H1 (cell line): ENCODE measurements at regions not wholly inside any gene's neighbourhood (a gene's known extent, or its start where the extent isn't known, plus 50 kb on each side); places are given as distances from the start of the nearest gene placed in this dataset.

Experiments used
- CTCF ChIA-PET: fragments of 300-600 bp; sonication (Branson Sonifier 250); formaldehyde crosslinking; loops from one replicate; lab custom pipeline; 2021; ENCODE audit not compliant: partially characterized antibody; lab: Charles Lee
- POLR2A ChIA-PET: fragments of 300-600 bp; sonication (Branson Sonifier 250); formaldehyde crosslinking; loops from one replicate; lab custom pipeline; 2021; ENCODE audit warnings: inconsistent platforms; ENCODE audit not compliant: partially characterized antibody; lab: Charles Lee
- DNase-seq, 2 experiments: peaks; one replicate each; pipeline versions ENCODE4 v3.0.0 to v3.0.0-alpha.2; 2010 to 2022; ENCODE audit warnings: low spot score in 2 of 2, low read depth in 1 of 2, mixed read lengths in 1 of 2
- FAIRE-seq: peaks from 2 replicates; lab custom pipeline; 2011; peaks lifted over from hg19 to GRCh38; lab: Jason Lieb, UNC
- H2AFZ ChIP-seq: 2 replicates; pipeline ENCODE4 v1.8.1; 2012; ENCODE audit warnings: low read length, inconsistent platforms
- H2AK5ac ChIP-seq: 2 replicates; pipeline ENCODE4 v1.6.1; 2013; ENCODE audit warnings: low read depth, low read length
- H2BK120ac ChIP-seq: replicated peaks from 2 replicates; pipeline ENCODE3; 2013; ENCODE audit warnings: low read depth, low read length, inconsistent platforms
- H2BK12ac ChIP-seq: 2 replicates; pipeline ENCODE4 v1.6.1; 2013; ENCODE audit warnings: low read depth, low read length
- H2BK15ac ChIP-seq: 2 replicates; pipeline ENCODE4 v1.6.1; 2013; ENCODE audit warnings: low read length
- H2BK20ac ChIP-seq: 2 replicates; pipeline ENCODE4 v1.6.1; 2013; ENCODE audit warnings: low read length
- H2BK5ac ChIP-seq: 2 replicates; pipeline ENCODE4 v1.6.1; 2013; ENCODE audit warnings: low read depth, low read length
- H3K14ac ChIP-seq: 2 replicates; pipeline ENCODE4 v1.6.1; 2013; ENCODE audit warnings: inconsistent platforms; ENCODE audit not compliant: insufficient read length
- H3K18ac ChIP-seq: 2 replicates; pipeline ENCODE4 v1.6.1; 2013; ENCODE audit warnings: low read length; ENCODE audit errors: extremely low read depth
- H3K23ac ChIP-seq: 2 replicates; pipeline ENCODE4 v1.6.1; 2013; ENCODE audit warnings: inconsistent platforms; ENCODE audit not compliant: insufficient read length
- H3K23me2 ChIP-seq: 2 replicates; pipeline ENCODE4 v1.6.1; 2013; ENCODE audit warnings: low read depth, low read length
- H3K27ac ChIP-seq: 2 replicates; pipeline ENCODE4 v1.6.1; 2011; ENCODE audit warnings: low read depth, low read length, inconsistent platforms
- H3K27me3 ChIP-seq, 4 experiments: replicated peaks in 1 of 4; 1 replicate in 1 of 4; 2 replicates in 3 of 4; pipeline versions ENCODE4 v1.6.1 to v1.8.1; 2011 to 2013; ENCODE audit warnings: low read length in 3 of 4, mild to moderate bottlenecking in 3 of 4, inconsistent platforms in 2 of 4, mixed read lengths in 2 of 4, moderate library complexity in 1 of 4; ENCODE audit not compliant: control insufficient read depth in 3 of 4, insufficient read depth in 3 of 4; ENCODE audit errors: extremely low read depth in 1 of 4
- H3K36me3 ChIP-seq, 4 experiments: 2 replicates each; pipeline versions ENCODE4 v1.6.1 to v1.8.1; 2011 to 2013; ENCODE audit warnings: mild to moderate bottlenecking in 4 of 4, low read length in 3 of 4, moderate library complexity in 2 of 4, control low read depth in 1 of 4, inconsistent platforms in 1 of 4; ENCODE audit not compliant: insufficient read depth in 4 of 4, control insufficient read depth in 2 of 4
- H3K4ac ChIP-seq: replicated peaks from 2 replicates; pipeline ENCODE3; 2013; ENCODE audit warnings: low read length, low read depth, mixed read lengths, inconsistent platforms; ENCODE audit not compliant: insufficient read length
- H3K4me1 ChIP-seq, 4 experiments: replicated peaks in 1 of 4; 1 replicate in 1 of 4; 2 replicates in 3 of 4; pipeline versions ENCODE4 v1.6.1 to v1.8.1; 2011 to 2013; ENCODE audit warnings: low read length in 3 of 4, inconsistent platforms in 2 of 4, mixed read lengths in 1 of 4; ENCODE audit not compliant: insufficient read depth in 4 of 4, control insufficient read depth in 3 of 4
- H3K4me2 ChIP-seq, 2 experiments: 2 replicates each; pipeline versions ENCODE4 v1.6.1 to v1.8.1; 2011 to 2013; ENCODE audit warnings: low read depth in 2 of 2, low read length in 2 of 2, control low read depth in 1 of 2, inconsistent platforms in 1 of 2, mild to moderate bottlenecking in 1 of 2; ENCODE audit not compliant: insufficient read depth in 1 of 2
- H3K4me3 ChIP-seq, 4 experiments: fragments of 200-600, 300-600 bp in 1 of 4; sonication (generic), shearing (Covaris generic), sonication (Bioruptor Twin) in 1 of 4; 2 replicates each; pipeline versions ENCODE4 v1.5.1 to v1.8.1; 2011 to 2016; ENCODE audit warnings: low read length in 4 of 4, low read depth in 3 of 4, control low read depth in 2 of 4, inconsistent platforms in 2 of 4, mild to moderate bottlenecking in 2 of 4, mixed read lengths in 1 of 4, moderate library complexity in 1 of 4; ENCODE audit not compliant: insufficient read depth in 2 of 4; ENCODE audit errors: extremely low read depth in 1 of 4
- H3K56ac ChIP-seq: replicated peaks from 2 replicates; pipeline ENCODE3; 2013; ENCODE audit warnings: low read depth, mild to moderate bottlenecking, mixed read lengths, low read length, inconsistent platforms; ENCODE audit not compliant: insufficient read length
- H3K79me1 ChIP-seq: 2 replicates; pipeline ENCODE4 v1.6.1; 2013; ENCODE audit warnings: low read depth, low read length, control low read depth
- H3K79me2 ChIP-seq, 2 experiments: 2 replicates each; pipeline versions ENCODE4 v1.6.1 to v1.8.1; 2012 to 2013; ENCODE audit warnings: low read length in 2 of 2, mild to moderate bottlenecking in 2 of 2, inconsistent platforms in 1 of 2; ENCODE audit not compliant: insufficient read depth in 2 of 2, control insufficient read depth in 1 of 2
- H3K9ac ChIP-seq, 4 experiments: replicated peaks in 1 of 4; 1 replicate in 1 of 4; 2 replicates in 3 of 4; pipeline versions ENCODE4 v1.6.1 to v1.8.1; 2011 to 2013; ENCODE audit warnings: low read depth in 3 of 4, low read length in 3 of 4, control low read depth in 2 of 4, mild to moderate bottlenecking in 2 of 4, moderate library complexity in 2 of 4, inconsistent platforms in 1 of 4; ENCODE audit errors: extremely low read depth in 1 of 4
- H3K9me3 ChIP-seq, 2 experiments: 2 replicates each; pipeline versions ENCODE4 v1.6.1 to v1.8.1; 2012 to 2013; ENCODE audit warnings: mild to moderate bottlenecking in 2 of 2, moderate library complexity in 2 of 2, control low read depth in 1 of 2, inconsistent platforms in 1 of 2, low read depth in 1 of 2, low read length in 1 of 2, mixed read lengths in 1 of 2; ENCODE audit not compliant: insufficient read depth in 2 of 2
- H4K20me1 ChIP-seq, 2 experiments: replicated peaks in 1 of 2; 2 replicates each; pipeline versions ENCODE3 to v1.8.1; 2011 to 2013; ENCODE audit warnings: inconsistent platforms in 2 of 2, low read length in 2 of 2, mild to moderate bottlenecking in 1 of 2; ENCODE audit not compliant: insufficient read depth in 2 of 2, control insufficient read depth in 1 of 2
- H4K5ac ChIP-seq: 2 replicates; pipeline ENCODE4 v1.6.1; 2013; ENCODE audit warnings: low read length, low read depth, mixed read lengths, inconsistent platforms; ENCODE audit not compliant: insufficient read length
- H4K8ac ChIP-seq: 2 replicates; pipeline ENCODE4 v1.8.0; 2013; ENCODE audit warnings: mild to moderate bottlenecking, moderate library complexity, low read length, inconsistent platforms; ENCODE audit not compliant: insufficient read depth; ENCODE audit errors: extremely low read depth
- H4K91ac ChIP-seq: replicated peaks from 2 replicates; pipeline ENCODE3; 2013; ENCODE audit warnings: low read length, mixed read lengths, inconsistent platforms; ENCODE audit not compliant: insufficient read length
- CBX5 ChIP-seq: fragments of 300-800, 300-1000 bp; sonication (generic); IDR thresholded peaks from 2 replicates; pipeline ENCODE4 v1.7.1; 2016; ENCODE audit warnings: antibody characterized with exemption, low read length, low read depth
- CHD2 ChIP-seq: IDR thresholded peaks from 2 replicates; pipeline ENCODE4 v1.6.1; 2012; ENCODE audit warnings: low read length, improper control_type of control experiment
- GTF2F1 ChIP-seq: IDR thresholded peaks from 2 replicates; pipeline ENCODE4 v1.6.1; 2012; ENCODE audit warnings: low read depth, low read length, improper control_type of control experiment, borderline replicate concordance
- KDM4A ChIP-seq: IDR thresholded peaks from one replicate; pipeline ENCODE4 v1.7.1; 2012; ENCODE audit warnings: low read depth, mild to moderate bottlenecking, moderate library complexity, low read length, inconsistent platforms; ENCODE audit not compliant: severe bottlenecking
- POLR2AphosphoS5 ChIP-seq: IDR thresholded peaks from 2 replicates; pipeline ENCODE4 v1.6.1; 2011; ENCODE audit warnings: low read depth, low read length
- SIX5 ChIP-seq: IDR thresholded peaks from 2 replicates; pipeline ENCODE4 v1.6.1; 2011; ENCODE audit warnings: mild to moderate bottlenecking, low read depth, low read length
- TAF1 ChIP-seq: IDR thresholded peaks from 2 replicates; pipeline ENCODE4 v1.6.1; 2011; ENCODE audit warnings: mild to moderate bottlenecking, low read depth, low read length
- ZNF274 ChIP-seq: IDR thresholded peaks from 2 replicates; pipeline ENCODE4 v1.7.0; 2012; ENCODE audit warnings: low read length, borderline replicate concordance; ENCODE audit errors: extremely low read depth
- WGBS, 2 experiments: shearing (Covaris generic) in 1 of 2; methylation state at CpG; one replicate each; pipeline versions ENCODE4 v1.1.6 to v1.1.7; 2013 to 2015; ENCODE audit warnings: low lambda C conversion rate in 2 of 2, mixed read lengths in 2 of 2, inconsistent platforms in 1 of 2, low coverage in 1 of 2, missing lambda C conversion rate in 1 of 2; ENCODE audit not compliant: insufficient replicate concordance in 2 of 2, insufficient coverage in 1 of 2, insufficient read length in 1 of 2; ENCODE audit errors: extremely low coverage in 1 of 2, missing lambda C conversion rate in 1 of 2; 5-methylcytosine and 5-hydroxymethylcytosine counted together

DNA sequence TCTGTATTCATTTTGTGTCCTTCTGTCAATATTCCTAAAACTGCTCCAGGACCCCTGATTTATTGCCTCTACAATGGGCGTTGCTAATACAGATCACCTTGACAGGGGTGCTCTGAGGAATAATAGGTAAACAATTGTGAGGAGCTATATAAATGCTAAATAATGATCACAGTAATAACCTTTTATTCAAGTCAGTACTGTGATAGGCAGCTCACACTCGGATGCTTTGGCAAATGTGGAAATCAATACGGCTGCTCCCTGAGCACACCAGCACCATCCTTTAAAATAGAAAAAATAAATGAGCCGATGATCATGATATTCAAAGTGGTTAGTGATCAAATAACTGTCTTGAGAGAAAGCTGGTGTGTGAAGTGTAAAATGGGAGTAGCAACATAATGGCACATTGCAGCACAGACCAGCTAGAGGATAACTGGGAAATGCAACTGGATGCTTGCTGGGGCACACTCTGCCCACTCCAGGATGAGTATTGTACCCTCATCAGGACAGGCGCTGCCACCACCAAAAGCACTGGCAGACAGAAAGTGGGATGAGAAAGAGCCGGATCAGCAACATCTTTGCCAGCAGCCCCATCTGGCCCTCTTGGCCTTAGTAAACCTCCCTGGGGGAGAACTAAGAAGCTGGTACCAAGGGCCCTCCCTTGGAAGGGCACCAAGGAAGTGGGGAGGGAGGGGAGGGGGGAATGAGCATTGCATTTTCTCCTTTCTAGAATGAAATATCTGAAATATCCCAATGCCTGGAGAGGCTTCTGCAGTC is 69.4 kb upstream of the SPATA31D4 start:
- H3K4me3 ChIP-seq: no peak overlapping the region
- POLR2A ChIA-PET: no interaction called here
- H3K4me2 ChIP-seq: no peak overlapping the region
- no peaks in the 10 kb centered on the region for H4K20me1 ChIP-seq
- no peaks in the 10 kb centered on the region for H3K79me1 ChIP-seq
- DNase-seq (no peak), FAIRE-seq (no peak)
- H3K27me3 ChIP-seq: no peaks in the 10 kb centered on the region
- H2BK12ac ChIP-seq: no peak overlapping the region
- no peaks in the 10 kb centered on the region for H3K23me2 ChIP-seq
- no peak overlapping the region for H3K18ac ChIP-seq
- H3K4ac ChIP-seq: no peak overlapping the region
- no peak overlapping the region for H2AK5ac ChIP-seq
- no peaks in the 10 kb centered on the region for H3K4me1 ChIP-seq
- no peak overlapping the region for H2BK120ac ChIP-seq
- H3K56ac ChIP-seq: no peak overlapping the region
- H2BK20ac ChIP-seq: no peak overlapping the region
- no peaks in the 10 kb centered on the region for H3K9me3 ChIP-seq
- H3K79me2 ChIP-seq: no peaks in the 10 kb centered on the region
- H2AFZ ChIP-seq: no peak overlapping the region
- no peak overlapping the region for H3K27ac ChIP-seq
- no peaks in the 10 kb centered on the region for H3K36me3 ChIP-seq
- no peak overlapping the region for H3K23ac ChIP-seq
- CTCF ChIA-PET: interaction anchor here (2.7 kb wide), 1 partner anchor 11 kb away, joined by 14 read pairs; no protein-coding TSS in a partner anchor
- 90% methylated on average over 6 of the region's 6 CpGs; no CpG with 5 or more reads in 1 of the 2 experiments for WGBS, 2 experiments
- no peak overlapping the region for H3K9ac ChIP-seq
- no peak overlapping the region for H2BK5ac ChIP-seq
- H4K5ac ChIP-seq: no peak overlapping the region
- no peak overlapping the region; the same call in 1 of the 2 replicates for H4K8ac ChIP-seq
- no peak overlapping the region for H4K91ac ChIP-seq
- no peak overlapping the region for H3K14ac ChIP-seq
- H2BK15ac ChIP-seq: no peak overlapping the region
- TF ChIP-seq TAF1 (no peak), ZNF274 (no peak), CHD2 (no peak), CBX5 (no peak), SIX5 (no peak), GTF2F1 (no peak), KDM4A (no peak), POLR2AphosphoS5 (no peak)
